ENCODE measurements at regions not wholly inside any gene's neighbourhood (a gene's known extent, or its start where the extent isn't known, plus 50 kb on each side); places are given as distances from the start of the nearest gene placed in this dataset.

DNA sequence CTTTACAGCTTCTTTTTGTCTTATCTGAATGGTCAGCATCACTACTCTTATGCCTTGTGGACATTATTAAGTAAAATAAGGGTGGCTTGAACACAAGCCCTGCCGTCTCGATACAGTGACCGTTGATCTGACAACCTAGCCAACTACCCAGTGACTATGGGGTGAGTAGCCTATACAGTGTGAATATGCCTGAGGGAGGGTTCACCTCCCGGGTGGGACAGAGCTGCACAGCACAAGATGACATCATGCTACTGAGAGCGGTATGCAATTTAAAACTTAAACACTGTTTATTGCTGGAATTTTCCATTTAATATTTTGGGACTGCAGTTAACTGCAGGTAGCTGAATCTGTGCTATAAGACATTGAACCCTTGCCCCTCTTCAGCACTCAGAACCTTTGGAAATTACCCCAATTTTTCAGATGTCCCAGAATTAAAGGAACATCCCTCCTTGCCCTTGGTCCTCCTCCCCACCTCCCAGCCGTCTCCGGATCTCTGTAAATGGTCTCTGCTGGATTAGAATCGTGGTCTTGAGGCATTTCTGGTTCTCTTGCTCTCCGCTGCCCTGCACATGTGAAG, 618.5 kb downstream of the PTPRU start:
- Histone ChIP-seq H3K27me3 (replicated peaks; ENCODE audit: control insufficient read depth, insufficient read depth, low read length) (no peaks in the 10 kb centered on the region), H3K9me3 (no peaks in the 10 kb centered on the region), H3K4me1 (no peaks in the 10 kb centered on the region), H3K36me3 (ENCODE audit: control insufficient read depth, insufficient read depth, low read length) (no peaks in the 10 kb centered on the region), H3K4me3 (ENCODE audit: low read depth, low read length) (no peak overlapping the region)
- H3K4me3 Mint-ChIP-seq (ENCODE audit: unreplicated experiment), result no peak overlapping the region
- ChIA-PET CTCF (no interaction called here), POLR2A (no interaction called here)
- H3K27me3 Mint-ChIP-seq (ENCODE audit: insufficient read depth, unreplicated experiment), result peaks cover 5% of the 10 kb centered on the region
- H3K27ac Mint-ChIP-seq (ENCODE audit: unreplicated experiment), result no peak overlapping the region
- BruUV-seq (replicated peaks), result no TSS peak
- no peak for DNase-seq
- intact Hi-C loops (cut with micrococcal nuclease; ENCODE audit: unreplicated experiment), result no loop called here
- no peaks in the 10 kb centered on the region for H3K4me1 Mint-ChIP-seq (ENCODE audit: low read depth, unreplicated experiment)
- TF ChIP-seq, protein P1, sequence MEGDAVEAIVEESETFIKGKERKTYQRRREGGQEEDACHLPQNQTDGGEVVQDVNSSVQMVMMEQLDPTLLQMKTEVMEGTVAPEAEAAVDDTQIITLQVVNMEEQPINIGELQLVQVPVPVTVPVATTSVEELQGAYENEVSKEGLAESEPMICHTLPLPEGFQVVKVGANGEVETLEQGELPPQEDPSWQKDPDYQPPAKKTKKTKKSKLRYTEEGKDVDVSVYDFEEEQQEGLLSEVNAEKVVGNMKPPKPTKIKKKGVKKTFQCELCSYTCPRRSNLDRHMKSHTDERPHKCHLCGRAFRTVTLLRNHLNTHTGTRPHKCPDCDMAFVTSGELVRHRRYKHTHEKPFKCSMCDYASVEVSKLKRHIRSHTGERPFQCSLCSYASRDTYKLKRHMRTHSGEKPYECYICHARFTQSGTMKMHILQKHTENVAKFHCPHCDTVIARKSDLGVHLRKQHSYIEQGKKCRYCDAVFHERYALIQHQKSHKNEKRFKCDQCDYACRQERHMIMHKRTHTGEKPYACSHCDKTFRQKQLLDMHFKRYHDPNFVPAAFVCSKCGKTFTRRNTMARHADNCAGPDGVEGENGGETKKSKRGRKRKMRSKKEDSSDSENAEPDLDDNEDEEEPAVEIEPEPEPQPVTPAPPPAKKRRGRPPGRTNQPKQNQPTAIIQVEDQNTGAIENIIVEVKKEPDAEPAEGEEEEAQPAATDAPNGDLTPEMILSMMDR (IDR thresholded peaks at IDR 0.05; ENCODE audit: insufficient read depth in 1 of 2, low read depth in 1 of 2, low read length in 1 of 2, severe bottlenecking in 1 of 2, unreplicated experiment in 1 of 2), result no peak
- no peaks in the 10 kb centered on the region for H3K36me3 Mint-ChIP-seq (ENCODE audit: insufficient read depth, unreplicated experiment)
- no peaks in the 10 kb centered on the region for H3K9me3 Mint-ChIP-seq (ENCODE audit: unreplicated experiment)

DNA sequence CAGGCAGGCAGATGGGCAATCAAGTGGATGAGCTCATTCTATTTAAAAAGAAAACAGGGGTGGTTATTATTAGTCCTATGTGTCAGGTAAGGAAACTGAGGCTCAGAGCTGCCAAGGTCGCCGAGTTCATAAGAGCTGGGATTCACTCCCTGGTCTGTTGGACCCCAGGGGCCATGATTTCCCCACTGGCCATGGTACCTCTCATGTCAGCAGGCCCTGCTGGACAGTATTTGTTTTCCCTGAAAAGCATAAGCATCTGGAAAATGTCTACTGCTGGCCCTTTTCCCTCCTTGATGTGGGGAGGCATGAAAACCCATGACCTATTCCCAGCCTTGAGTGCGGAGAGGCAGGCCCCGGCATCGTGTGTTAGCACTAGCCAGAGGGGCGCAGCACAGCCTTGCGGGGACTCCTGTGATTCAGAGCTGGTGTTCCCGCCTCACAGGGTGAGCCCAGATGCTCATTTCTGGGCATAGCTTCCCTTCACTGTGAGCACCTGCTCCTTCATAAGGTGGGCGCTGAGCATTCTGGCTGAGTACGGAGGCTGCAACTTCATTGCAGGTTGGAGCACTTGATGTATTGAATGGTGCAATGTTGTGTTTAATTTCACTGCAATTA, 617.5 kb downstream of the PTPRU start:
- Histone ChIP-seq H3K4me1 (no peaks in the 10 kb centered on the region), H3K4me3 (ENCODE audit: low read depth, low read length) (no peak overlapping the region), H3K27me3 (replicated peaks; ENCODE audit: control insufficient read depth, insufficient read depth, low read length) (no peaks in the 10 kb centered on the region), H3K36me3 (ENCODE audit: control insufficient read depth, insufficient read depth, low read length) (no peaks in the 10 kb centered on the region), H3K9me3 (no peaks in the 10 kb centered on the region)
- Mint-ChIP-seq H3K9me3 (ENCODE audit: unreplicated experiment) (no peaks in the 10 kb centered on the region), H3K27ac (ENCODE audit: unreplicated experiment) (no peak overlapping the region), H3K36me3 (ENCODE audit: insufficient read depth, unreplicated experiment) (no peaks in the 10 kb centered on the region), H3K4me1 (ENCODE audit: low read depth, unreplicated experiment) (no peaks in the 10 kb centered on the region), H3K27me3 (ENCODE audit: insufficient read depth, unreplicated experiment) (peaks cover 5% of the 10 kb centered on the region), H3K4me3 (ENCODE audit: unreplicated experiment) (no peak overlapping the region)
- CTCF ChIA-PET, result no interaction called here
- DNase-seq, result no peak
- TF ChIP-seq, protein P1 (IDR thresholded peaks at IDR 0.05; ENCODE audit: insufficient read depth in 1 of 2, low read depth in 1 of 2, low read length in 1 of 2, severe bottlenecking in 1 of 2, unreplicated experiment in 1 of 2), result no peak
- intact Hi-C loops (cut with micrococcal nuclease; ENCODE audit: unreplicated experiment), result no loop called here
- POLR2A ChIA-PET, result no interaction called here
- no TSS peak for BruUV-seq (replicated peaks)

DNA sequence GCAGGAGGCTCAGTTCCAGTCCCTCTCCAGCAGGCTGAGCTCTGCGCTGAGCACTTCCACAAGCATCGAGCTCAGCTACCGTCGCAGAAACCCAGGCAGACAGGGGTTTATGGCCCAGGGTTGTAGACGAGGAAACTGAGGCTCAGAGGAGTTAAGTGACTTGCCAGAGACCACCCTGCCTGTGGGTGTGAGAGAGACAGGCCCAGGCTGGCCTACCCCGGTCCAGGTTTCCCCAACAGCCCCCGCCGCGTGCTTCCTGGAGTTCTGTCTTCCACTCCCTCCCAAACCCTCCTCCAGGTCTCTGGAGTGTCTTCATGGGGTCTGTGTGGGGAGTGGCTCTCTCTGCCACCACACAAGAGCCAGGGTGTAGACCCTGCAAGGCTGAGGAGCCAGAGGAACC, 615.9 kb downstream of the PTPRU start:
- no peaks in the 10 kb centered on the region for H3K27me3 ChIP-seq (replicated peaks; ENCODE audit: control insufficient read depth, insufficient read depth, low read length)
- Mint-ChIP-seq H3K36me3 (ENCODE audit: insufficient read depth, unreplicated experiment) (no peaks in the 10 kb centered on the region), H3K4me3 (ENCODE audit: unreplicated experiment) (no peak overlapping the region), H3K4me1 (ENCODE audit: low read depth, unreplicated experiment) (no peaks in the 10 kb centered on the region), H3K27me3 (ENCODE audit: insufficient read depth, unreplicated experiment) (peaks cover 3% of the 10 kb centered on the region), H3K27ac (ENCODE audit: unreplicated experiment) (no peak overlapping the region), H3K9me3 (ENCODE audit: unreplicated experiment) (no peaks in the 10 kb centered on the region)
- no peaks in the 10 kb centered on the region for H3K4me1 ChIP-seq
- intact Hi-C loops (cut with micrococcal nuclease; ENCODE audit: unreplicated experiment), result no loop called here
- POLR2A ChIA-PET, result no interaction called here
- H3K9me3 ChIP-seq, result no peaks in the 10 kb centered on the region
- BruUV-seq (replicated peaks), result no TSS peak
- H3K4me3 ChIP-seq (ENCODE audit: low read depth, low read length), result no peak overlapping the region
- TF ChIP-seq, protein P1 (IDR thresholded peaks at IDR 0.05; ENCODE audit: insufficient read depth in 1 of 2, low read depth in 1 of 2, low read length in 1 of 2, severe bottlenecking in 1 of 2, unreplicated experiment in 1 of 2), result no peak
- DNase-seq, result no peak
- H3K36me3 ChIP-seq (ENCODE audit: control insufficient read depth, insufficient read depth, low read length), result no peaks in the 10 kb centered on the region
- CTCF ChIA-PET, result no interaction called here
